ENCODE measurements at regions not wholly inside any gene's neighbourhood (a gene's known extent, or its start where the extent isn't known, plus 50 kb on each side); places are given as distances from the start of the nearest gene placed in this dataset.

GRCh38 chr12:24116548-24116947 lies 167.1 kb upstream of the SOX5 start:
- TF ChIP-seq POLR2A (IDR thresholded peaks at IDR 0.05) (no peak), EP300 (IDR thresholded peaks at IDR 0.05) (no peak), CTCF (IDR thresholded peaks at IDR 0.05) (no peak)

GRCh38 chr12:24113701-24114100 lies 164.2 kb upstream of the SOX5 start:
- no peak for TF ChIP-seq POLR2A (IDR thresholded peaks at IDR 0.05)
- no peak for TF ChIP-seq CTCF (IDR thresholded peaks at IDR 0.05)
- TF ChIP-seq EP300 (IDR thresholded peaks at IDR 0.05) = no peak
- Histone ChIP-seq H3K4me1 (peaks cover 0 to 3% (median 0%) of the 10 kb centered on the region in 4 donors), H3K9me3 (no peaks in the 10 kb centered on the region), H3K4me3 (no peak overlapping the region), H3K27ac (no peak overlapping the region), H3K36me3 (no peaks in the 10 kb centered on the region), H3K27me3 (no peaks in the 10 kb centered on the region)
- 85 to 90% methylated on average over 2 of the region's 2 CpGs for WGBS, 2 donors
- DNase-seq (ENCODE audit: low spot score in 2 of 2) = no peak

More at GRCh38 chr12:24116548-24116947, 167.1 kb upstream of the SOX5 start:
- Histone ChIP-seq H3K4me1 (peaks cover 0 to 9% (median 0%) of the 10 kb centered on the region in 4 donors), H3K36me3 (no peaks in the 10 kb centered on the region), H3K4me3 (no peak overlapping the region), H3K9me3 (no peaks in the 10 kb centered on the region), H3K27me3 (no peaks in the 10 kb centered on the region), H3K27ac (no peak overlapping the region)
- WGBS, 2 donors = 0 to 49% methylated on average over 1 of the region's 1 CpG
- no peak for DNase-seq (ENCODE audit: low spot score in 2 of 2)

- TF ChIP-seq EP300 (IDR thresholded peaks at IDR 0.05) = no peak
- TF ChIP-seq CTCF (IDR thresholded peaks at IDR 0.05) = no peak
- TF ChIP-seq POLR2A (IDR thresholded peaks at IDR 0.05) = no peak
- H3K27ac ChIP-seq = no peak overlapping the region
- H3K36me3 ChIP-seq = no peaks in the 10 kb centered on the region
- H3K4me1 ChIP-seq = peaks cover 0 to 5% (median 0%) of the 10 kb centered on the region in 4 donors
- WGBS, 2 donors = 26 to 31% methylated on average over 2 of the region's 2 CpGs
- no peak overlapping the region for H3K4me3 ChIP-seq
- no peaks in the 10 kb centered on the region for H3K27me3 ChIP-seq
- no peak for DNase-seq (ENCODE audit: low spot score in 2 of 2)
- H3K9me3 ChIP-seq = no peaks in the 10 kb centered on the region
These were observed 162.1 kb upstream of the SOX5 start for GRCh38 chr12:24111616-24112015.

- 92 to 100% methylated on average over 1 of the region's 1 CpG for WGBS, 2 donors
- TF ChIP-seq EP300 (IDR thresholded peaks at IDR 0.05) (no peak), POLR2A (IDR thresholded peaks at IDR 0.05) (no peak)
- DNase-seq (ENCODE audit: low spot score in 2 of 2) = no peak
- Histone ChIP-seq H3K9me3 (no peaks in the 10 kb centered on the region), H3K4me3 (no peak overlapping the region), H3K4me1 (peaks cover 0 to 5% (median 0%) of the 10 kb centered on the region in 4 donors), H3K27me3 (no peaks in the 10 kb centered on the region), H3K27ac (no peak overlapping the region), H3K36me3 (no peaks in the 10 kb centered on the region)
These were observed 161.6 kb upstream of the SOX5 start for GRCh38 chr12:24111086-24111485.

GRCh38 chr12:24109381-24110039 lies 160.0 kb upstream of the SOX5 start:
- DNase-seq (ENCODE audit: low spot score in 2 of 2) = no peak
- H3K4me1 ChIP-seq = peaks cover 0 to 5% (median 0%) of the 10 kb centered on the region in 4 donors
- H3K36me3 ChIP-seq = no peaks in the 10 kb centered on the region
- no peak overlapping the region for H3K27ac ChIP-seq
- 57 to 60% methylated on average over 3 of the region's 3 CpGs for WGBS, 2 donors
- H3K4me3 ChIP-seq = no peak overlapping the region
- TF ChIP-seq CTCF (IDR thresholded peaks at IDR 0.05) (peak in 4 of 5 experiments; percentile 28 to 44 (median 40)), POLR2A (IDR thresholded peaks at IDR 0.05) (no peak), EP300 (IDR thresholded peaks at IDR 0.05) (no peak)
- peaks cover 0 to 2% (median 0%) of the 10 kb centered on the region in 4 donors for H3K9me3 ChIP-seq
- no peaks in the 10 kb centered on the region for H3K27me3 ChIP-seq
